H9 (cell line): ENCODE measurements at regions not wholly inside any gene's neighbourhood (a gene's known extent, or its start where the extent isn't known, plus 50 kb on each side); places are given as distances from the start of the nearest gene placed in this dataset.

ENCODE experiments used
- DNase-seq: peaks from one replicate; pipeline ENCODE4 v3.0.0-alpha.2; 2017
- H2AFZ ChIP-seq: one replicate; pipeline ENCODE4 v1.6.1; 2013; ENCODE audit warnings: mild to moderate bottlenecking, low read length, control low read depth, moderate library complexity
- H2AK5ac ChIP-seq: 2 replicates; pipeline ENCODE4 v1.6.1; 2013; ENCODE audit warnings: low read length, control low read depth, mixed read lengths; ENCODE audit not compliant: insufficient read length
- H2BK120ac ChIP-seq: one replicate; pipeline ENCODE4 v1.6.1; 2013; ENCODE audit warnings: low read depth, mild to moderate bottlenecking, low read length, control low read depth, inconsistent platforms; ENCODE audit not compliant: poor library complexity, severe bottlenecking
- H2BK12ac ChIP-seq: 2 replicates; pipeline ENCODE4 v1.6.1; 2013; ENCODE audit warnings: low read length, control low read depth, mixed read lengths, low read depth; ENCODE audit not compliant: insufficient read length
- H2BK15ac ChIP-seq: 2 replicates; pipeline ENCODE4 v1.6.1; 2013; ENCODE audit warnings: low read depth, low read length, control low read depth
- H2BK20ac ChIP-seq: one replicate; pipeline ENCODE4 v1.6.1; 2013; ENCODE audit warnings: low read depth, mild to moderate bottlenecking, low read length, control low read depth, inconsistent platforms; ENCODE audit not compliant: poor library complexity, severe bottlenecking
- H2BK5ac ChIP-seq: 2 replicates; pipeline ENCODE4 v1.6.1; 2013; ENCODE audit warnings: low read length, control low read depth, mixed read lengths; ENCODE audit not compliant: insufficient read length
- H3K14ac ChIP-seq: 2 replicates; pipeline ENCODE4 v1.6.1; 2013; ENCODE audit warnings: low read length, control low read depth; ENCODE audit not compliant: insufficient read depth
- H3K18ac ChIP-seq: 2 replicates; pipeline ENCODE4 v1.6.1; 2013; ENCODE audit warnings: low read depth, mild to moderate bottlenecking, mixed read lengths, low read length, control low read depth; ENCODE audit not compliant: insufficient read length
- H3K23ac ChIP-seq: 2 replicates; pipeline ENCODE4 v1.6.1; 2013; ENCODE audit warnings: low read length, control low read depth, mixed read lengths, low read depth; ENCODE audit not compliant: insufficient read length
- H3K23me2 ChIP-seq: 2 replicates; pipeline ENCODE4 v1.6.1; 2013; ENCODE audit warnings: low read depth, mild to moderate bottlenecking, mixed read lengths, low read length, control low read depth; ENCODE audit not compliant: insufficient read length, poor library complexity, severe bottlenecking
- H3K27ac ChIP-seq: 2 replicates; pipeline ENCODE4 v1.5.1; 2013; ENCODE audit warnings: low read length, control low read depth, mixed read lengths, low read depth; ENCODE audit not compliant: insufficient read length
- H3K27me3 ChIP-seq: 2 replicates; pipeline ENCODE4 v1.6.1; 2013; ENCODE audit warnings: low read length, control low read depth, inconsistent platforms; ENCODE audit not compliant: insufficient read depth
- H3K4ac ChIP-seq: 2 replicates; pipeline ENCODE4 v1.6.1; 2013; ENCODE audit warnings: low read depth, mild to moderate bottlenecking, control low read depth, inconsistent platforms, low read length, moderate library complexity
- H3K4me1 ChIP-seq: 2 replicates; pipeline ENCODE4 v1.6.1; 2013; ENCODE audit warnings: low read length, control low read depth, inconsistent platforms; ENCODE audit not compliant: insufficient read depth
- H3K4me2 ChIP-seq: 2 replicates; pipeline ENCODE4 v1.6.1; 2013; ENCODE audit warnings: low read length, control low read depth, mixed read lengths; ENCODE audit not compliant: insufficient read length, insufficient read depth
- H3K56ac ChIP-seq: 2 replicates; pipeline ENCODE4 v1.6.1; 2013; ENCODE audit warnings: low read depth, mild to moderate bottlenecking, mixed read lengths, low read length, control low read depth; ENCODE audit not compliant: insufficient read length
- H3K79me1 ChIP-seq: 2 replicates; pipeline ENCODE4 v1.6.1; 2013; ENCODE audit warnings: low read depth, mild to moderate bottlenecking, moderate library complexity, low read length, control low read depth, inconsistent platforms; ENCODE audit not compliant: insufficient read depth, poor library complexity, severe bottlenecking
- H3K79me2 ChIP-seq: 2 replicates; pipeline ENCODE4 v1.6.1; 2013; ENCODE audit warnings: low read length, control low read depth, inconsistent platforms; ENCODE audit not compliant: insufficient read depth
- H3K9ac ChIP-seq: 2 replicates; pipeline ENCODE4 v1.6.1; 2013; ENCODE audit warnings: low read length, control low read depth, mixed read lengths; ENCODE audit not compliant: insufficient read length; ENCODE audit errors: extremely low read depth
- H3K9me3 ChIP-seq: one replicate; pipeline ENCODE4 v1.6.1; 2013; ENCODE audit warnings: low read depth, low read length, inconsistent platforms; ENCODE audit not compliant: control insufficient read depth
- H3T11ph ChIP-seq: one replicate; pipeline ENCODE4 v1.6.1; 2013; ENCODE audit warnings: mild to moderate bottlenecking, low read length, control low read depth, inconsistent platforms
- H4K20me1 ChIP-seq: one replicate; pipeline ENCODE4 v1.6.1; 2013; ENCODE audit not compliant: control insufficient read depth, insufficient read length, insufficient read depth
- H4K5ac ChIP-seq: 2 replicates; pipeline ENCODE4 v1.6.1; 2013; ENCODE audit warnings: low read depth, mild to moderate bottlenecking, mixed read lengths, low read length, control low read depth; ENCODE audit not compliant: insufficient read length
- H4K8ac ChIP-seq: replicated peaks from 2 replicates; pipeline ENCODE4 v1.6.1; 2013; ENCODE audit warnings: low read length, control low read depth, mixed read lengths, low read depth; ENCODE audit not compliant: insufficient read length
- H4K91ac ChIP-seq: 2 replicates; pipeline ENCODE4 v1.6.1; 2013; ENCODE audit warnings: low read depth, mild to moderate bottlenecking, moderate library complexity, mixed read lengths, low read length, control low read depth; ENCODE audit not compliant: insufficient read length
- H3K27ac Mint-ChIP-seq, 3 experiments: 2 replicates in 2 of 3; 3 replicates in 1 of 3; pipeline ENCODE4 v1.8.0; 2020 to 2021; ENCODE audit warnings: mixed read lengths in 3 of 3, mild to moderate bottlenecking in 1 of 3, moderate library complexity in 1 of 3
- H3K27me3 Mint-ChIP-seq: 2 replicates; pipeline ENCODE4 v1.8.0; 2021; ENCODE audit warnings: low read depth, mild to moderate bottlenecking, moderate library complexity, mixed read lengths
- H3K36me3 Mint-ChIP-seq, 3 experiments: 2 replicates in 2 of 3; 3 replicates in 1 of 3; pipeline ENCODE4 v1.8.0; 2020 to 2021; ENCODE audit warnings: low read depth in 3 of 3, mixed read lengths in 3 of 3; ENCODE audit not compliant: insufficient read depth in 1 of 3
- H3K4me1 Mint-ChIP-seq, 2 experiments: 2 replicates each; pipeline ENCODE4 v1.8.0; 2020; ENCODE audit warnings: mixed read lengths in 2 of 2
- H3K4me3 Mint-ChIP-seq, 2 experiments: 2 replicates in 1 of 2; 3 replicates in 1 of 2; pipeline ENCODE4 v1.8.0; 2020 to 2021; ENCODE audit warnings: mild to moderate bottlenecking in 2 of 2, mixed read lengths in 2 of 2, moderate library complexity in 1 of 2
- H3K9me3 Mint-ChIP-seq, 2 experiments: 2 replicates in 1 of 2; 3 replicates in 1 of 2; pipeline ENCODE4 v1.8.0; 2020; ENCODE audit warnings: mild to moderate bottlenecking in 2 of 2, mixed read lengths in 2 of 2, moderate library complexity in 1 of 2
- WGBS: extraction: QIAGEN DNeasy Blood & Tissue Kit; methylation state at CpG from one replicate; pipeline ENCODE4 v1.1.7; 2013; ENCODE audit warnings: missing lambda C conversion rate, low lambda C conversion rate, mixed read lengths; ENCODE audit not compliant: insufficient read length; ENCODE audit errors: extremely low coverage; 5-methylcytosine and 5-hydroxymethylcytosine counted together
- TF ChIP-seq, protein P1 (sequence below): fragments of 200-600 bp; sonication (generic); conservative IDR thresholded peaks from 3 replicates; pipeline ENCODE4 v1.8.0; 2021; ENCODE audit warnings: antibody characterized with exemption, mild to moderate bottlenecking

DNA sequence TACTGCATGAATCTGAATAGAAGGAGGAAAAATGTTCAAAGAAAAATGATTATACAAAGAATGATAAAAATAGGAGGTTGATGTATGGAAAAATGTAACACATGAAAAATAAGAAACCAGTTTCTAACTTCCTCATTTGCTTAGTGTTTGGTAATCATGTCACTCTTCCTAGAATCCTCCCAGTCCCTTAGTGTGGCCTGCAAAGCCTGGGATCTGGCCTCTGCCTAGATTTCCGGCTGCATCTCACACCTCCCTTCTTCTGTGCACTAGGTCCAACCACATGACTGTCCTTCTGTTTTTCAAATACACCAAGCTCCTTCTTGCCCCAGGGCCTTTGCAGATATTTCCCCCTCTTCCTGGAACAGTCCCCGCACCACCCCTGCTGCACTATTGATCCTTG is 76.8 kb upstream of the RBMS1 start:
- no peaks in the 10 kb centered on the region for H3K79me1 ChIP-seq
- Mint-ChIP-seq H3K4me3 (no peak overlapping the region), H3K36me3 (peaks cover 2 to 14% (median 7%) of the 10 kb centered on the region in 3 experiments; a peak in 6 of 7 replicates), H3K4me1 (no peaks in the 10 kb centered on the region), H3K27me3 (no peaks in the 10 kb centered on the region; the same call in 1 of the 2 replicates), H3K27ac (no peak overlapping the region), H3K9me3 (peaks cover 7 to 8% of the 10 kb centered on the region in 2 experiments; a peak in 4 of 5 replicates)
- H2AFZ ChIP-seq, result no peak overlapping the region
- no peak overlapping the region for H3K14ac ChIP-seq
- H2BK20ac ChIP-seq, result no peak overlapping the region
- no peak overlapping the region for H3K4ac ChIP-seq
- no peaks in the 10 kb centered on the region for H3K79me2 ChIP-seq
- peaks cover 6% of the 10 kb centered on the region for H3K9me3 ChIP-seq
- WGBS, result no CpG with 5 or more reads among the region's 2 CpGs
- no peak overlapping the region for H3K9ac ChIP-seq
- H2BK120ac ChIP-seq, result no peak overlapping the region
- no peak overlapping the region for H3K27ac ChIP-seq
- H3K4me2 ChIP-seq, result no peak overlapping the region
- no peak overlapping the region for H2AK5ac ChIP-seq
- H4K5ac ChIP-seq, result no peak overlapping the region
- no peak overlapping the region for H3K18ac ChIP-seq
- no peak overlapping the region for H2BK15ac ChIP-seq
- H4K91ac ChIP-seq, result no peak overlapping the region
- H3T11ph ChIP-seq, result no peak overlapping the region
- no peaks in the 10 kb centered on the region for H4K20me1 ChIP-seq
- H3K23ac ChIP-seq, result no peak overlapping the region
- DNase-seq, result no peak
- TF ChIP-seq, protein P1, sequence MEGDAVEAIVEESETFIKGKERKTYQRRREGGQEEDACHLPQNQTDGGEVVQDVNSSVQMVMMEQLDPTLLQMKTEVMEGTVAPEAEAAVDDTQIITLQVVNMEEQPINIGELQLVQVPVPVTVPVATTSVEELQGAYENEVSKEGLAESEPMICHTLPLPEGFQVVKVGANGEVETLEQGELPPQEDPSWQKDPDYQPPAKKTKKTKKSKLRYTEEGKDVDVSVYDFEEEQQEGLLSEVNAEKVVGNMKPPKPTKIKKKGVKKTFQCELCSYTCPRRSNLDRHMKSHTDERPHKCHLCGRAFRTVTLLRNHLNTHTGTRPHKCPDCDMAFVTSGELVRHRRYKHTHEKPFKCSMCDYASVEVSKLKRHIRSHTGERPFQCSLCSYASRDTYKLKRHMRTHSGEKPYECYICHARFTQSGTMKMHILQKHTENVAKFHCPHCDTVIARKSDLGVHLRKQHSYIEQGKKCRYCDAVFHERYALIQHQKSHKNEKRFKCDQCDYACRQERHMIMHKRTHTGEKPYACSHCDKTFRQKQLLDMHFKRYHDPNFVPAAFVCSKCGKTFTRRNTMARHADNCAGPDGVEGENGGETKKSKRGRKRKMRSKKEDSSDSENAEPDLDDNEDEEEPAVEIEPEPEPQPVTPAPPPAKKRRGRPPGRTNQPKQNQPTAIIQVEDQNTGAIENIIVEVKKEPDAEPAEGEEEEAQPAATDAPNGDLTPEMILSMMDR, result no peak
- H3K27me3 ChIP-seq, result no peaks in the 10 kb centered on the region
- no peak overlapping the region for H4K8ac ChIP-seq
- no peaks in the 10 kb centered on the region for H3K23me2 ChIP-seq
- H2BK12ac ChIP-seq, result no peak overlapping the region
- no peak overlapping the region for H3K56ac ChIP-seq
- H2BK5ac ChIP-seq, result no peak overlapping the region
- H3K4me1 ChIP-seq, result no peaks in the 10 kb centered on the region
